NT2/D1 (cell line): ENCODE measurements at regions not wholly inside any gene's neighbourhood (a gene's known extent, or its start where the extent isn't known, plus 50 kb on each side); places are given as distances from the start of the nearest gene placed in this dataset.
"Not testable (repeated sequence)": the region's sequence is repeated elsewhere in the genome, so short reads cannot be mapped to it uniquely, and the experiment has no call there.

Experiments
- DNase-seq: peaks from one replicate; pipeline ENCODE4 v3.0.0-alpha.2; 2011; ENCODE audit warnings: low read depth, low spot score
- H3K27me3 ChIP-seq: 2 replicates; pipeline ENCODE4 v1.6.0; 2011; ENCODE audit warnings: mild to moderate bottlenecking; ENCODE audit not compliant: insufficient read length, insufficient read depth
- H3K36me3 ChIP-seq: 2 replicates; pipeline ENCODE4 v1.6.1; 2011; ENCODE audit warnings: mild to moderate bottlenecking, low read length, mixed read lengths; ENCODE audit not compliant: insufficient read depth, insufficient read length
- H3K4me1 ChIP-seq: 2 replicates; pipeline ENCODE4 v1.5.1; 2011; ENCODE audit not compliant: insufficient read depth, insufficient read length
- H3K4me3 ChIP-seq: 2 replicates; pipeline ENCODE4 v1.5.1; 2011; ENCODE audit warnings: low read depth; ENCODE audit not compliant: insufficient read length
- H3K9ac ChIP-seq: 2 replicates; pipeline ENCODE4 v1.6.0; 2011; ENCODE audit warnings: low read depth; ENCODE audit not compliant: insufficient read length
- H3K9me3 ChIP-seq: 2 replicates; pipeline ENCODE4 v1.5.1; 2011; ENCODE audit warnings: mild to moderate bottlenecking, low read length; ENCODE audit not compliant: insufficient read depth
- SUZ12 ChIP-seq: IDR thresholded peaks from 2 replicates; pipeline ENCODE4 v1.6.1; 2011; ENCODE audit not compliant: insufficient read length, insufficient read depth; ENCODE audit errors: extremely low read depth
- YY1 ChIP-seq: IDR thresholded peaks from 2 replicates; pipeline ENCODE4 v1.6.1; 2011; ENCODE audit not compliant: insufficient read length, insufficient read depth
- ZNF274 ChIP-seq: IDR thresholded peaks from 2 replicates; pipeline ENCODE4 v1.6.1; 2011; ENCODE audit warnings: mild to moderate bottlenecking, low read depth, low read length

- no peak for DNase-seq
Measured at GRCh38 chr7:131148708-131149428, 178.8 kb upstream of the MKLN1 start.

GRCh38 chr7:131149429-131149773 lies 178.3 kb upstream of the MKLN1 start:
- H3K4me1 ChIP-seq: no peaks in the 10 kb centered on the region
- H3K9ac ChIP-seq: no peak overlapping the region
- no peaks in the 10 kb centered on the region for H3K9me3 ChIP-seq
- no peak for DNase-seq
- no peak overlapping the region for H3K4me3 ChIP-seq
- H3K36me3 ChIP-seq: no peaks in the 10 kb centered on the region
- no peaks in the 10 kb centered on the region for H3K27me3 ChIP-seq
- TF ChIP-seq YY1: no peak
- no peak for TF ChIP-seq ZNF274
- TF ChIP-seq SUZ12: no peak

More at GRCh38 chr7:131148708-131149428, 178.8 kb upstream of the MKLN1 start:
- Histone ChIP-seq H3K4me1 (no peaks in the 10 kb centered on the region), H3K9ac (no peak overlapping the region), H3K4me3 (no peak overlapping the region), H3K27me3 (no peaks in the 10 kb centered on the region), H3K9me3 (no peaks in the 10 kb centered on the region), H3K36me3 (no peaks in the 10 kb centered on the region)
- TF ChIP-seq YY1: no peak
- no peak for TF ChIP-seq SUZ12
- TF ChIP-seq ZNF274: no peak

GRCh38 chr7:131149840-131150239 lies 177.8 kb upstream of the MKLN1 start:
- H3K9me3 ChIP-seq: no peaks in the 10 kb centered on the region
- no peak for DNase-seq
- H3K36me3 ChIP-seq: no peaks in the 10 kb centered on the region
- H3K27me3 ChIP-seq: no peaks in the 10 kb centered on the region
- TF ChIP-seq SUZ12: no peak
- TF ChIP-seq ZNF274: no peak
- no peak for TF ChIP-seq YY1
- H3K4me1 ChIP-seq: no peaks in the 10 kb centered on the region
- H3K9ac ChIP-seq: no peak overlapping the region
- H3K4me3 ChIP-seq: no peak overlapping the region

- H3K9ac ChIP-seq: no peak overlapping the region
- TF ChIP-seq ZNF274 (no peak), YY1 (no peak), SUZ12 (no peak)
Measured at GRCh38 chr7:131151034-131151433, 176.6 kb upstream of the MKLN1 start.

DNA sequence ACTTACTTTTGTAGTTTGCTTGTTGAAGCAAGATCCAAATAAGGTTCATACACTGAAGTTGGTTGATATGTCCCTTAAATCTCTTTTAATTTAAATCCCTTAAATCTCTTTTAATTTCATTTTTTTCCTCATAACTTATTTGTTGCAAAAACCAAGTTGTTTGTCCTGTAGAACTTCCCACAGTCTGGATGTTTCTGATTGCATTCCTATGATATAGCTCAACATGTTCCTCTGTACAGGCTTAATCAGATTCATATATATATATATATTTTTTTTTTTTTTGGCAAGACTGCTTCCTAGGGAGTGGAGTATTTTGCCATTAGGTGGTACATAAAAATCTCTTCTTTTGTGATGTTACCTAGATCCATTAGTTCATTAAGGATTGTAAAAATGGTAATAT lies 174.9 kb upstream of the MKLN1 start:
- DNase-seq: no peak

More at GRCh38 chr7:131151034-131151433, 176.6 kb upstream of the MKLN1 start:
- Histone ChIP-seq H3K36me3 (no peaks in the 10 kb centered on the region), H3K4me3 (no peak overlapping the region), H3K4me1 (no peaks in the 10 kb centered on the region), H3K9me3 (no peaks in the 10 kb centered on the region), H3K27me3 (no peaks in the 10 kb centered on the region)
- no peak for DNase-seq

GRCh38 chr7:131154380-131154779 lies 173.3 kb upstream of the MKLN1 start:
- no peak overlapping the region for H3K9ac ChIP-seq
- TF ChIP-seq YY1 (no peak), ZNF274 (no peak), SUZ12 (no peak)
- no peaks in the 10 kb centered on the region for H3K4me1 ChIP-seq
- H3K9me3 ChIP-seq: no peaks in the 10 kb centered on the region
- no peak for DNase-seq
- H3K27me3 ChIP-seq: no peaks in the 10 kb centered on the region
- H3K4me3 ChIP-seq: no peak overlapping the region
- no peaks in the 10 kb centered on the region for H3K36me3 ChIP-seq

More for the DNA sequence above, 174.9 kb upstream of the MKLN1 start:
- H3K27me3 ChIP-seq: no peaks in the 10 kb centered on the region
- no peaks in the 10 kb centered on the region for H3K36me3 ChIP-seq
- no peak overlapping the region for H3K4me3 ChIP-seq
- no peak overlapping the region for H3K9ac ChIP-seq
- H3K9me3 ChIP-seq: no peaks in the 10 kb centered on the region
- no peak for TF ChIP-seq SUZ12
- no peak for TF ChIP-seq YY1
- no peak for TF ChIP-seq ZNF274
- no peaks in the 10 kb centered on the region for H3K4me1 ChIP-seq

GRCh38 chr7:131157530-131158243 lies 170.0 kb upstream of the MKLN1 start:
- no peak for DNase-seq
- Histone ChIP-seq H3K9me3 (no peaks in the 10 kb centered on the region), H3K4me1 (no peaks in the 10 kb centered on the region), H3K36me3 (no peaks in the 10 kb centered on the region), H3K27me3 (no peaks in the 10 kb centered on the region), H3K9ac (no peak overlapping the region), H3K4me3 (no peak overlapping the region)
- no peak for TF ChIP-seq SUZ12
- no peak for TF ChIP-seq YY1
- no peak for TF ChIP-seq ZNF274

- not testable (repeated sequence) for H3K9ac ChIP-seq, H3K36me3 ChIP-seq, H3K4me1 ChIP-seq, H3K27me3 ChIP-seq, DNase-seq, H3K4me3 ChIP-seq, H3K9me3 ChIP-seq
Measured at GRCh38 chr7:131158244-131158636, 169.4 kb upstream of the MKLN1 start.
